Thyroid gland (tissue), 4 donors: ENCODE measurements at regions not wholly inside any gene's neighbourhood (a gene's known extent, or its start where the extent isn't known, plus 50 kb on each side); places are given as distances from the start of the nearest gene placed in this dataset.

Experiments used
- DNase-seq, 2 donors: peaks; one replicate each; pipeline ENCODE4 v3.0.0-alpha.2; 2019
- H3K27ac ChIP-seq, 3 donors: fragments of 200-600 bp; sonication (generic); 1 replicate in 2 of 3; 2 replicates in 1 of 3; pipeline ENCODE4 v1.5.1; 2016 to 2019; ENCODE audit warnings: mild to moderate bottlenecking in 1 of 3, moderate library complexity in 1 of 3
- H3K27me3 ChIP-seq: fragments of 200-600 bp; sonication (generic); one replicate; pipeline ENCODE4 v1.5.1; 2019
- H3K36me3 ChIP-seq, 2 donors: fragments of 200-600 bp; sonication (generic); one replicate each; pipeline ENCODE4 v1.5.1; 2016 to 2019
- H3K4me1 ChIP-seq, 2 donors: fragments of 200-600 bp; sonication (generic); one replicate each; pipeline ENCODE4 v1.5.1; 2017 to 2019
- H3K4me3 ChIP-seq, 3 donors: fragments of 200-600 bp; sonication (generic); replicated peaks in 1 of 3; 1 replicate in 2 of 3; 2 replicates in 1 of 3; pipeline ENCODE4 v1.5.1; 2016; ENCODE audit warnings: mild to moderate bottlenecking in 1 of 3
- H3K9me3 ChIP-seq: fragments of 200-600 bp; sonication (generic); one replicate; pipeline ENCODE4 v1.5.1; 2017
- CTCF ChIP-seq, 6 experiments: fragments of 200-600 bp in 3 of 6; fragments of 450-650 bp in 3 of 6; sonication (generic) in 3 of 6; IDR thresholded peaks; one replicate each; pipeline ENCODE4 v1.5.1; 2016 to 2019; ENCODE audit warnings: antibody characterized with exemption in 6 of 6, mild to moderate bottlenecking in 2 of 6, inconsistent platforms in 1 of 6, moderate library complexity in 1 of 6
- POLR2A ChIP-seq, 2 donors: fragments of 450-650 bp; IDR thresholded peaks; one replicate each; pipeline ENCODE4 v1.6.1; 2017; ENCODE audit warnings: antibody characterized with exemption in 2 of 2, mild to moderate bottlenecking in 2 of 2, moderate library complexity in 1 of 2
- WGBS, 2 donors: methylation state at CpG; one replicate each; pipeline ENCODE4 v1.1.5; 2017; 5-methylcytosine and 5-hydroxymethylcytosine counted together
- intact Hi-C: fragments of 100-400 bp; cut with DNase I; formaldehyde crosslinking; loops from one replicate; pipeline ENCODE4 v1.15.1; 2023

- 80 to 89% methylated on average over 3 of the region's 3 CpGs for WGBS, 2 donors
- Histone ChIP-seq H3K4me3 (no peak overlapping the region), H3K27me3 (no peaks in the 10 kb centered on the region), H3K36me3 (no peaks in the 10 kb centered on the region), H3K4me1 (no peaks in the 10 kb centered on the region), H3K9me3 (no peaks in the 10 kb centered on the region), H3K27ac (no peak overlapping the region)
- intact Hi-C loops: no loop called here
- no peak for TF ChIP-seq CTCF (IDR thresholded peaks at IDR 0.05)
- no peak for TF ChIP-seq POLR2A (IDR thresholded peaks at IDR 0.05)
- DNase-seq: no peak
These were observed 298.5 kb upstream of the PROX1 start for GRCh38 chr1:213689260-213689659.

GRCh38 chr1:213690341-213690917, 297.3 kb upstream of the PROX1 start:
- no peaks in the 10 kb centered on the region for H3K27me3 ChIP-seq
- H3K27ac ChIP-seq: no peak overlapping the region
- H3K4me3 ChIP-seq: no peak overlapping the region
- DNase-seq: no peak
- intact Hi-C loops: no loop called here
- H3K36me3 ChIP-seq: no peaks in the 10 kb centered on the region
- WGBS, 2 donors: 0 to 69% methylated on average over 1 of the region's 1 CpG
- H3K4me1 ChIP-seq: no peaks in the 10 kb centered on the region
- TF ChIP-seq CTCF (IDR thresholded peaks at IDR 0.05) (no peak), POLR2A (IDR thresholded peaks at IDR 0.05) (no peak)
- H3K9me3 ChIP-seq: no peaks in the 10 kb centered on the region

- DNase-seq: no peak
- Histone ChIP-seq H3K9me3 (no peaks in the 10 kb centered on the region), H3K27ac (no peak overlapping the region), H3K4me1 (no peaks in the 10 kb centered on the region), H3K36me3 (no peaks in the 10 kb centered on the region), H3K4me3 (no peak overlapping the region), H3K27me3 (no peaks in the 10 kb centered on the region)
- intact Hi-C loops: no loop called here
- WGBS, 2 donors: 49 to 56% methylated on average over 4 of the region's 4 CpGs
- no peak for TF ChIP-seq POLR2A (IDR thresholded peaks at IDR 0.05)
- TF ChIP-seq CTCF (IDR thresholded peaks at IDR 0.05): no peak
These were observed 295.5 kb upstream of the PROX1 start for GRCh38 chr1:213692321-213692720.

- no peaks in the 10 kb centered on the region for H3K27me3 ChIP-seq
- H3K36me3 ChIP-seq: no peaks in the 10 kb centered on the region
- no peak overlapping the region for H3K27ac ChIP-seq
- no peaks in the 10 kb centered on the region for H3K9me3 ChIP-seq
- TF ChIP-seq CTCF (IDR thresholded peaks at IDR 0.05): no peak
- no peak for TF ChIP-seq POLR2A (IDR thresholded peaks at IDR 0.05)
- no peaks in the 10 kb centered on the region for H3K4me1 ChIP-seq
- no peak overlapping the region for H3K4me3 ChIP-seq
- WGBS, 2 donors: 75 to 80% methylated on average over 4 of the region's 4 CpGs
- no peak for DNase-seq
- intact Hi-C loops: no loop called here
These were observed 293.9 kb upstream of the PROX1 start for GRCh38 chr1:213693864-213694263.

GRCh38 chr1:213697192-213697802, 290.5 kb upstream of the PROX1 start:
- intact Hi-C loops: no loop called here
- no peak for TF ChIP-seq POLR2A (IDR thresholded peaks at IDR 0.05)
- TF ChIP-seq CTCF (IDR thresholded peaks at IDR 0.05): no peak
- Histone ChIP-seq H3K36me3 (no peaks in the 10 kb centered on the region), H3K4me3 (no peak overlapping the region), H3K9me3 (no peaks in the 10 kb centered on the region), H3K27me3 (no peaks in the 10 kb centered on the region), H3K4me1 (no peaks in the 10 kb centered on the region), H3K27ac (no peak overlapping the region)
- WGBS, 2 donors: 59% methylated on average over 4 of the region's 4 CpGs
- DNase-seq: no peak
